H1 (cell line): ENCODE measurements at regions not wholly inside any gene's neighbourhood (a gene's known extent, or its start where the extent isn't known, plus 50 kb on each side); places are given as distances from the start of the nearest gene placed in this dataset.

ENCODE experiments used
- SP4 ChIP-seq: IDR thresholded peaks from 2 replicates; pipeline ENCODE4 v1.6.1; 2012; ENCODE audit warnings: low read length, inconsistent platforms
- TF ChIP-seq, protein P1 (sequence below): IDR thresholded peaks from 2 replicates; pipeline ENCODE4 v1.6.1; 2011; ENCODE audit warnings: low read length, improper control_type of control experiment

- TF ChIP-seq SP4, result no peak
- TF ChIP-seq, protein P1, sequence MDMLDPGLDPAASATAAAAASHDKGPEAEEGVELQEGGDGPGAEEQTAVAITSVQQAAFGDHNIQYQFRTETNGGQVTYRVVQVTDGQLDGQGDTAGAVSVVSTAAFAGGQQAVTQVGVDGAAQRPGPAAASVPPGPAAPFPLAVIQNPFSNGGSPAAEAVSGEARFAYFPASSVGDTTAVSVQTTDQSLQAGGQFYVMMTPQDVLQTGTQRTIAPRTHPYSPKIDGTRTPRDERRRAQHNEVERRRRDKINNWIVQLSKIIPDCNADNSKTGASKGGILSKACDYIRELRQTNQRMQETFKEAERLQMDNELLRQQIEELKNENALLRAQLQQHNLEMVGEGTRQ, result no peak
Observed at GRCh38 chr1:115447672-115448071, 109.6 kb upstream of the NGF start (continued).
